PC-9 (cell line): ENCODE measurements at regions not wholly inside any gene's neighbourhood (a gene's known extent, or its start where the extent isn't known, plus 50 kb on each side); places are given as distances from the start of the nearest gene placed in this dataset.

Source experiments
- CTCF ChIP-seq: fragments of 200-600 bp; sonication (generic); conservative IDR thresholded peaks from 2 replicates; pipeline ENCODE4 v1.6.1; 2017; ENCODE audit warnings: mixed run types, antibody characterized with exemption, mild to moderate bottlenecking, moderate library complexity
- EZH2 ChIP-seq: fragments of 200-600 bp; sonication (generic); IDR thresholded peaks from 2 replicates; pipeline ENCODE4 v1.8.0; 2017; ENCODE audit warnings: antibody characterized with exemption, low read depth

- TF ChIP-seq CTCF (no peak), EZH2 (no peak)
These were observed 631.0 kb downstream of the SQOR start for GRCh38 chr15:46265664-46266347.
